ENCODE measurements at regions not wholly inside any gene's neighbourhood (a gene's known extent, or its start where the extent isn't known, plus 50 kb on each side); places are given as distances from the start of the nearest gene placed in this dataset.
"Not testable (repeated sequence)": the region's sequence is repeated elsewhere in the genome, so short reads cannot be mapped to it uniquely, and the experiment has no call there.

DNA sequence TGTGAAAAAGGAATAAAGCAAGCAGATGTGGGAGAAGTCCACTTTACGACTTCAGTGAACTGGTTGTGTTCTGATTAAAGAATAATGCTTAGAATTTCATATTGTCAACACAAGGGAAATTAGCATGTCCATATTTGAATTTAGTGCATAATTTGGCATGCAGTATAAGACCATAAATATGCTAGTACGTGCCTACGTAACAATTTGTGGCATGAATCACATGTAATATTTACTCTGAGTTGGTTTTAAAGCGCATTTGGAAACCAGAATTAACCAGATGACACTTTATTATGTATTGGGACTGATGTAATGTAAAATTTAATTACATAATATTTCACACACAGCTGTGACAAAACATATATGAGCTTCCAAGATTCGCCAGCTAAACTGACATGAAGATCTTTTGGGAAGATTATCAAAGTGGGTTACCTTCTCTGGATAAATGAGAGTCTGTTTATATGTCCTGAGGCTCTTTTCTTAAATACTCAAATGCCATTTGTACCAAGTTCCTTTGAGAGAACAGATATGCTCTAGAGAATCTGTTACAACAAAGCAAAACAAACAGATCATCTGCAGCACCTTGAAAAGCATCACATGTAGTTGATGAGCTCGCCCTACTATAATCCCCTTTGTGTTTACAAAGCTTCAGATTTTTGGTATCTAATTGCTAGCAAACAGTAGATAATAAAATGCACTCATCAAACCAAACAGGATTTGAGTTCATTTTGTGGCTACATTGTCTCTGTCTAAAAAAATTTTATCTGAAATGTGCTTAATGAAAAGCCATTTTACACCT is 1468.6 kb downstream of the CDH11 start:
- DNase-seq = peak; percentile 7

DNA sequence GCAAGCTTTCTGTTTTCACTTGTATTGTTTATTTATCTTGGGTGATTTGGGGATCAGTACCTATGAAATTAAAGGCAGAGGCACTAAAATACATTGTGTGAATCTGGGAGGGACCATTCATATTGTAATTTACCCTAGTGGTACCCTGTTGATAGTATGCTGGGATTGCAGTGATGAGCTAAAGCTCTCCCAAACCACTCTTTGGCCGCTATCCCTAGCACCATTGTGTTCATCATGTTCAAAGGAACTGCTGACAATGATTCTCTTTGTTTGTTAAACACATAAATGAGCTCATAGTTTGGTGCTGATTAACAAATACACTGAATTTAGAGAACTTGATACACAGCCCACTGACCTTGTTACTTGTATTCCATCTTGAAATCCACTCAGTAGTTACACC is 1469.8 kb downstream of the CDH11 start:
- DNase-seq = no peak

DNA sequence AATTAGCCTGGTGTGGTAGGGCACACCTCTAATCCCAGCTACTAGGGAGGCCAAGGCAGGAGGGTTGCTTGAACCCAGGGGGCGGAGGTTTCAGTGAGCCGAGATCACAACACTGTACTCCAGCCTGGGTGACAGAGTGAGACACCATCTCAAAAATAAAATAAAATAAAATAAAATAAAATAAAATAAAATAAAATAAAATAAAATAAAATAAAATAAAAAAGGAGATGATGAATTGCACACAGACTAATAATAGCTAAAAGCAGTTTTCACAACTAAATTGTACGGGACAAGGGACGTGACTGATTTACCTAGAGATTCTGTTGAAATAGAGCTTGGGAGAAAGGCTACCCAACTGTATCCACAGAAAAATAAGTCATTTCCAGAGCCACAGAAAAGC is 1471.3 kb downstream of the CDH11 start:
- no peak for DNase-seq

DNA sequence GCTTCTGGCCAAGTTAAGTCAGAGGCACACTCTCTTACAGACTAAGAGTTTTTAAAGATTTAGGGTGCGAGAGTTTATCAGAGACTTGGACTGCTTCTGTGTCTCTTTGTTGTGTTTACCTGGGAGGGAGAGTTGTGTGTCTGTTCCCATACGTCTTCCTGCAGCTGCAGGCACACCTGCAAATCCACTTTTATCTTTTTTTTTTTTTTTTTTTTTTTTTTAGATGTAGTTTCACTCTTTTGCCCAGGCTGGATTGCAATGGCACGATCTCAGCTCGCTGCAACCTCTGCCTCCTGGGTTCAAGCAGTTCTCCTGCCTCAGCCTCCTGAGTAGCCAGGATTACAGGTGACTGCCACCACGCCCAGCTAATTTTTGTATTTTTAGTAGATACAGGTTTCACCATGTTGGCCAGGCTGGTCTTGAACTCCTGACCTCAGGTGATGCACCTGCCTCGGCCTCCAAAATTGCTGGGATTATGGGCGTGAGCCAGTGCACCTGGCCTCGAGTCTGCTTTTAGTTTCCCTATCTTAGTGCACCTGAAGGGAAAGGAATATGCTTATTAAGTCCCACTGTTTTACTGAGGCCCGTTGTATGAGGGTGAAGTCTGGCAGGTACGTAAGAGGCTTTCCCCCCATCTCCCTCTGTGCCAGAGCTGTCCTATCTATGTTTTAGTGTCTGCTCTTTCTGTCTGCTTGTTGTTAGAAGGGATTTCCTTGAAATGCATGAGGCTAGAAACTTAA is 1488.0 kb downstream of the CDH11 start:
- not testable (repeated sequence) for DNase-seq

DNA sequence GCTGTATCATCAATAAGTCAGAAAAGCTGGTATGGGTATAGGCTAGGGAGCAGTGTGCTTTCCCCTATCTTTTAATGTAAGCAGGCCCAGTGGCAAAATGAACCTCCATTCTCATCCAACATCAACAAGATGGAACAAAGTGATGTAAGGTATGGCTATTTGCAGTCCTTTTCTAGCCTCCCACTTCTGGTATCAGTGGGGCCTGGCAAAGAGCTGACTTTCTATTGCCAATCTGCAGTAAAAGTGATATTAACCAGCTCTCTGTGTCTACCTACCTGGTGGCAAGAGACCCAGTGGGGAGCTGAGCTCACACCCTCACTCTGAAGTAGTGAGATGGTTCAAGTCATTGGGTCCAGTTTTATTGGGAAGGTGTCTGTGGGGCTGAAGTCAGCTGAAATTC is 1492.6 kb downstream of the CDH11 start:
- DNase-seq = no peak

DNA sequence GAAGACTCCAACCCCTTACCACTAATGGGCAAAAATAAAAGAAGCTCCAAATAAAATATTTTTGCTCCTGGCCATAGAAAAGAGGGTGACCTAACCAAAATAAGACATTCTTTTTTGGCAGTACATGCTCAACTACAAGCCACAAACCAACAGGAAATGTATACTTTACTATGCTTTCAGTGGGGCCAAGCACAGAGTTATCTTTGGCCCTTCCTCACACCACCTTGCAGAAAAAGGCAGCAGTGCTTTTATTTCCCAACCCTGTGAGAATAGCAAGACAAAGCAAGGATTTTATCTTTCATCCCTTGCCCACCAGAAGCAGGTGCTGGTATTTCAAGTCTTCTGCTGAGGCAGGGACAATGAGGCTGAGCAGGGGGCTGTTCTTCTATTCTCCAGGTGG is 1493.1 kb downstream of the CDH11 start:
- DNase-seq = no peak

DNA sequence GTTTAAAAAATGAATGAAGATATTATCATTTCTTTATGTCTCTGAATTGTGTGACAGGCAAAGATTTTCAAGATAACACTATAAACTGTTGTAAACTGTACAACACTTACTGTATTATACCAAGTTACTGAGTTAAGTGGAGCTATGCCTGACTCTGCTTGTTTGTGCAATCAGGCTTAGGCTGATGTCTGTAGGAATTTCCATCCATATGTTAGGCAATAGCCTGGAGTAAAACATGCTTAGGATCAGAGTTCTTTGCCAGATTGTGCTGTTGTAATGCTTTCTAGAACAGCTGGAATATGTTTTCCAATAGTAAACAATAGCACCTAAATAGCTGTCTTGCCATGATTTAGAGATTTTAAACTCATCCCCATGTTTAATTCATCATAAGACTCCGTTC is 1496.7 kb downstream of the CDH11 start:
- DNase-seq = no peak

DNA sequence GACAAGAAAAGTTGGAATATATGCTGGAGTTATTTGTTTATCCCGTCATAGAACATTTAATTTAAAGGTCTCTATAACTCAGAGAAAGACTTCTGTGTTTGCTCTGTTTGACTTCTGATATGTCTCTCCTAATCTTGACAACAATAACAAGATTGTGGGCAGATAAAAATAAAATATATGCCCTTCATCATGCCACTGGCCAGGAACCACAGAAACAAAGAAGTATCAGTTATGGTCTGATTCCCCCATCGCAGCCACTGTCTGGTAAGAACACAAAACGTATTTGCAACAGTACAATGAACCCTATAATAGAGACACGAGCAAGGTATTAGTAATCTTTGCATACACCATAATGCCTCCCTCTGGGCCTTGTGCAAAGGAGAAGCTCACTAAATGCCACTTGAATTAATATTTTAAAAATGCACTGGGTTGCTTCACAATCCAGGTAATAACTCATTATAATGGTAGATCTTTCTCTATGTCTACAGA is 1498.3 kb downstream of the CDH11 start:
- no peak for DNase-seq

DNA sequence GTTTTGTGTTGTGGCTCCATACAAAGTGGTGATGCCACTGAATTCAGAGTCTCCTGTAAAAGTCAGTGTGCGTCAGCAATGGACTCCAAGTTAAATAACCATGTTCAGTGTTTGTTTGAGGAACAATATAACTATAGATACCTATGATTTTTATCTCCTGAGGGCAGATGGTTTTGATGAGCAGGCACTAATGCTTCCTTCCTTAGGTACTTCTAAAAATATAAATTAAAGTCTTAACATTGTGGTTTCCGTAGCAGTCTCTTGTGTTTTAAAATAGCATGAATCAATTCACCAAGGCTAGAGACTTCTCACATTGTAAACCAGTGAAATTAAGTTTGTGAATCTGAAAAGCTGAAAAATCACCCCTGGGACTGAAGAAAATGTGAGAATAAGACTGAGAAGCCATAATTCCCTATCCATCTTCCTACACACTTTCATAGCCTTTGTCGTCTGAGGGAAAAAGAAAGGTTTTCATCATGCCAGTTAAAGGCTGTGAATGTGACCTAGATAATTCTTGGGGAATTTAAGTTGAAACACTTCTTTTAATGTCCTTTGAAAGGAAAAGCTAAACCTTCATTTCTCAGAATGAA is 1502.9 kb downstream of the CDH11 start:
- DNase-seq = no peak

DNA sequence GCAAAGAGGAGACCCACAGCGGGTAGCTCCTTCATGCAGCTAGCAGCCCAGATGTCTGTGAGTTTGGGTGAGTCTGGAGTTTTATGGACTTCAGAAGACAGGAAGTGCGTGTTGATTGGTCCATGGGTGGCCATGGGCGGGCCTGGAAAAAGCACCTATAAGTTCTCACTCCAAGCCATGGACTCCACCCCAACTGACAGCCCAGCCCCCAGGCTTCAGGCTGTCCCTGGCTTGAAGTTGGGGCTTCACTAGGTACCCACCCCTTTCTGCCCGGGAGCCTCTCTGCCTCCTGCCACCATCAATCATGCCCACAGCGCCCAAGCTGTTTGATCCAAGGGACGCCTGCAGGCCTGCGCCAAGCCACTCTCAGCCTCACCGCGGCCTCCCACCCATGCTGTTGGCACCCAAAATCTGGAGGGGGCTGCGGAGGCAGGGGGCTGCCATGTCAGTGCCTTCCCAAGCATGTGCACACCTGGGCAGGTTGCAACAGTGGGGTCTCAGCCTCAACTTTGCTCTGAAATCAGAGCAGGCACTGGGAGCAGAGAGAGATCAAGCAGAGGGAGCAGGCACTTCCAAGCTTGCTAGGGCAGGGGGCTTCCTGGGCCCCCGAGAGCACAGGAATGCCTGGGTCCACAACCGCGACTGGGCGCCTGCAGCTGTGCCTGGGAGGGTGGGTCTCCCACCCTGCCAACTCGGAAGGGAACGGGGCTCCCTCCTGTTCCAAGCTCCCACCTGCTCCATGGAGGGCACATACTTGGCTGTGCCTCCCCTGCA is 1503.7 kb downstream of the CDH11 start:
- peak; percentile 39 for DNase-seq

DNA sequence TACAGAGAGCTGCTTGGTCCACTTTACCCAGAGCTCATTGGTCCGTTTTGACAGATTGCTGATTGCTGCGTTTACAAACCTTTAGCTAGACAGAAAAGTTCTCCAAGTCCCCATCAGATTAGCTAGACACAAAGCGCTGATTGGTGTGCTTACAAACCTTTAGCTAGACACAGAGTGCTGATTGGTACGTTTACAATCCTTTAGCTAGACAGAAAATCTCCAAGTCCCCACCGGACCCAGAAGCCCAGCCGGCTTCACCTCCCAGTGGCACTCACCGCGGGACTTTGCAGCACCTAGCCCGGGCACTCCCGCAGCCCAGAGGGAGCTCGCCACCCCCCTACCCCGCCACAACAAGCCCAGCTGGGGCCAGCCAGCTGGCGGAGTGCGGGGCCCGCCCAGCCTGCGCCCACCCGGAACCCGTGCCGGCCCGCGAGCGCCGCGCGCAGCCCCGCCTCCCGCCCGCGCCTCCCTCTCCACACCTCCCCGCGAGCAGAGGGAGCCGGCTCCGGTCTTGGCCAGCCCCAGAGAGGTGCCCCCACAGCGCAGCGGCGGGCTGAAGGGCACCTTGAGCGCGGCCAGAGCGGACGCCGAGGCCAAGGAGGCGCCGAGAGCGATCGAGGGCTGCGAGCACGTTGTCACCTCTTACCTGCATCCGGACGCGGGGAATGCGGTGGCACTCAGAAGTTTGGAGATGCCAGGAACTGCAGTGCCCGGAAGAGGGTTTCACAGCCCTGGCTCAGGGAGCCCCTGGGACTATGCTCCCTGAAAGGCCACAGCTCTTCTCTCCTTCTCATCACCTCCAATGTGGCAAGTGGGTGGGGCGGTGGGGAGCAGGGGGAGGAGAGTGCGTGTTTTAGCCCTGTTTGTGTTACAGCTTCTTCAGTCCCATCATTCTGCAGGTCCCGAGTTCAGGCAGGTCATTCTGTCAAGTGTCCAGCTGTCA is 1504.5 kb downstream of the CDH11 start:
- DNase-seq = peak; percentile 3

DNA sequence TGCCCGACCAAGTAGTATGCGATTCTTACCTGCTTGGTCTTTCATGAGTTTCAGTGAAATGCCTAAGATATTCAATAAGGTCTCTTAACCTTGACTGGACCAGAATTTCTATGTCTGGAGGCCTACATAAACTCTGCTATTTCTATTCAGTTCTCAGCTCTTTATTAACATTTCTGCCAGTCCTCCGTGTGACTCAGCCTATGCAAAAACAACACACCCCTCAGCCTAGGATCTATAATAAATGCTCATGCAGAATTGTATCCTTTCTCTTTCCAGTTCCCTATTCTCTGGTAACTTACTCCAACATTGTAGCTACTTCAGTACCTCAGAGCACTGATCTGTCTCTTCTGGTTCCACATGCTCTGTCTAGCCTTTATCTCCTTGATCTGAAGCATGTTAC is 1507.4 kb downstream of the CDH11 start:
- DNase-seq = no peak

DNA sequence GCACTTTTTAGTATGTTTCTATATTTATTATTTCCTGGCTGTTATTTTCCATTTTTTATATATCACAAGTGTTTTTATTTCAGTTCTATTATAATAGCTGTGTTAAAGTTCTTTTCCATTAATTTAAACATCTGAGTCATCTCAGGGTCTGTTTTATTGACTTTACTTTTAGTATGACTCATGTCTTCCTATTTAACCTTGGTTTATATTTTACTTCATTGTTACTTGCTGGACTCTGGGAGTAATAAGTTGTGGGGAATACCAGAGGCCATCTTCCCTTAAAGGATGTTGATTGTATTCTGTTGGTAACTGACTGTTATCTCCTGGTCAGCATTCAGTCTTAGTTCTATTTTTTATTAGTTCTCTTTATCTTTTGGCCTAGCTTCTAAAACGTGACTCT is 1508.2 kb downstream of the CDH11 start:
- no peak for DNase-seq

DNA sequence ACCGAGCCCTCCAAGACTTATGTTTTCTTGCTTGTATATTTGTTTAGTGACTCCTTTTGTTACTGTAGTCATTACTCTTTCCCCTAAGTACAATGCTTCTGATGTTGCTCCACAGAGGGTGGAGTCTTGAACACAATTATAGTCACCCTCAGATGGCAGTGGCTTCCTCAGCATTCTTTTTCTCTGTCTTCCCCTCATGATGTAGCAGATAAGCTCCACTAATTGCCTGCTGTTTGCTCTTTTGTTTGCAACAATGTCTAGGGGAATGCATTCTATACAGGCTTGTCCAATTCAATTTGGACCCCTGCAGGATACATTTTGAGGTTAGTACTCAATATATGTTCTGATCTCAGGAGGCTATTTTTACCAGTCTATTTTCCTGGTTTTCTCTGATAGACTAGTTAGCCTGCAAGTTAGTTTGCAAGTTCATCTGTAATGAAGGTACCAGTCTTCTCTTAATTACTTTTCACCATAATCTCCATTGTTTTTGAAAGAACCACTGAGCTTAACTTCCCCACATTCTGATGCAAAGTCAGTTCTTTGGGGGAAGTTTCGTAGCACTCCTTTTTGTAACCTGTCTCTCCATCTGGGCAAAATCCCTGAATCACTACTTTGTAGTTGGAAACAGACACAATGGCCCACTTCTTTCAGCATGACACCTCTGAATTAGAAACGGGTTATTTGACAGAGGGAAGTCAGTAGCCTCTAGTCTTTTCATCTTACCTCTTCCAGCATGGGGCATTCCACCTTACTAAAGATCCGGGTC is 1509.2 kb downstream of the CDH11 start:
- no peak for DNase-seq

DNA sequence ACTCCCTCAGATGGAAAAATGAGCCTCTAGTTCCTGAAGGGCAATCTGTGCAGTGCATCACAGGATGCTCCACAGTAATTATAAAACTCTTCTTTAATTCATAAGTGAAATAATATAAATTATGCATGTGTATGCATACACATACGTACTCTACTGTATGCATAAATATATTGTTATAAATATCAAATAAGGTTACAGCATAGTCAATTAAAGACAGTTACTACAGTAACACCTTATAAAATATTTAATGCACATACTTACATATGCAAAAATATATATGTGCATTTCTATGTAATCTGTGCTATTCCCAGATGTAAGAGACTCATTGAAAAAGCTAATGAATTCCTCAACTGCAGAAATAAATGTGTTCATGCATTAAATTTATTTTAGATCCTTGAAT is 1515.1 kb downstream of the CDH11 start:
- DNase-seq = no peak

DNA sequence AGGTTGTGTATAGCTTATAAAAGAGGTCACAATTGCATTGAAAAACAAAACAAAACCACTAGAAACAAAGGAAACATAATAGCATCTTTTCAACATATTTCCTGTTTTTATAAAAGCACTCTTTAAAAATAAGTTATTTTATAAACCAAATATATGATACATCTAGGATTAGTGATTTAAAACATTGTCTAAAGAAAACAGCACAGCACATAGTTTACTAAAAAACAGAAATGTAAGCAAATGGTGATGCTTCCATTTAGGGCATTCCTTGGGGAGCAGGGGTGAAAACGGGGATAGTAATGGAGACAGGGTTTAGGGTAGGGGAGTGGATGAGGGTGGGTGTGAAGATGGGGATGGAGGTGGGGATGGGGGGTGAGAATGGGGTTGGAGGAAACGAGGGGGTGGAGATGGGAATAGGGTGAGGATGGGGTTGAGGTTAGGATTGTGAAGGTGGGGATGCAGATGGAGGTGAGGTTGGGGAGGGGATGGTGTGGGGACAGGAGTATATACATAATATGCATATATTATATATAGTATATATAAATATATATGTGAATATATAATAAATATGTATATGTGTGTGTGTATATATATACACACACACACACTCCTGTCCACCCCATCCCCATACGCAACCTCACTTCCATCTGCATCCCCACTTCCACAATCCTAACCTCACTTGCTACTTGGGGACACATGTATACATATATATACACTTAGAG is 1519.5 kb downstream of the CDH11 start:
- no peak for DNase-seq

DNA sequence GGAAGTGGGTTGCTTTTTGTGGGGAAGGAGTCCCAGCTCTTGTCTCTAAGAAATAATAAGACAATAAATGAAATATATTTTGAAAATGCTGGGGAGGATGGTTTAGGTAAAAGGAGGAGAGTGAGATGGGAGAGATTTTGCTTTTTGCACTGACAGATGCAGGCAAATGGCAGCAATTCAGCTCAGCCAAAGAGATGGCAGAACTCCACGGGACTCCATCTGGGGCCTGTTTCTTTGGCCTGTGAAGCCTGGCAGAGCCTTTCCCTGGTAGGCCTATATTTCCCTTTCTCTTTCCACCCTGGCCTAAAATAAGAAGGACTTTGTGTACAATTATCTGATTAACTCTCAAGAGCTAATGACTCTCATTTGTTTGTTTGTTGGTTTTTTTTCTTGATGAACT is 1525.1 kb downstream of the CDH11 start:
- no peak for DNase-seq

DNA sequence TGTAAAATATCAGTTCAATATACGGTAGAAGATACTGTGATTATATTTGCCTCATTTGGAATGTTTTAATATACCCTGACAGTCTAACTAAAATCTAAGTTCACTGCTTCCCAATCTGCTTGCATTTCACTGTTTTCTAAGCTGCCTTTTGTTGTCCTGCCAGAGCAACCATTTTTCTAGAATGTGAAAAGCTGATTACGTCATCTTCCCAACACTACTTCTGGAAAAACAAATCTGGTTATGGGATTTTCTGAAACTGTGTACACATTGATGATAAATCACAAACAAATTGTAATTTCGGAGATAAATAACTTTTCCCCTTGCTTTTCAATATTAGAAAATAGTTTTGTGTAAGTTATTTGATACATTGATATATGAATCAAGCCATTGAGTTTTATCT is 1529.0 kb downstream of the CDH11 start:
- no peak for DNase-seq

DNA sequence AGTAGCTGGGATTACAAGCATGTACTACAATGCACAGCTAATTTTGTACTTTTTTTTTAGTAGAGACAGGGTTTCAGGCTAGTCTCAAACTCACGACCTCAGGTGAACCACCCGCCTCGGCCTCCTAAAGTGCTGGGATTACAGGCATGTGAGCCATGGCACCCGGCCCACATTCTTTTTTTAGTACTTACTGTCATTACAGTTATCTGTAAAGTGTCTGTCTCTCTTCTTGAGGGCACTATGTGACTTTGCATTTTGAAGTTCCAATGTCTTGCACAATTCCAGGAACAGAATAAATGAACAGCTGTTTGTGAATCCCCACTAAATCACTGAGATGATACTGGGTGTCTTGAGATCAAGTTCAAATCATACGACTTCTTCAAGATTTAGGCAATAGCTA is 1540.3 kb downstream of the CDH11 start:
- DNase-seq = no peak

DNA sequence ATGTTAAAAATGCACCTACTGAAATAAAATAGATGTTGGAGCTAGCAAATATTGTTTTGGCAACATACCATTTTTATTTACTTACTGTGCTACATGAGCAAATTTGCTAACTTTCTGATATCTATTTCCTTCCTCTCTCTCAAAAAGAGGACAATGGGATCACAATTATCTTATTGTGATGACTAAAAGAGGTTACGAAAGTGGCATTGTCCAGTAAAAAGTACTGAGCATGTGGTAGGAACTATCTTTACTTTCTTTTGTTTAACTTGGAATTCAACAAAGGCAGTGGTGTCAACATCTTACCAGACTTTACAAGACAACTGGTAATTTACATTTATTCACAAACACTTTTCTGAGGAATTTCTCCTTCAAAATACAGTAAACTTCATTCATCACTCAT is 1542.6 kb upstream of the CDH8 start:
- no peak for DNase-seq

DNA sequence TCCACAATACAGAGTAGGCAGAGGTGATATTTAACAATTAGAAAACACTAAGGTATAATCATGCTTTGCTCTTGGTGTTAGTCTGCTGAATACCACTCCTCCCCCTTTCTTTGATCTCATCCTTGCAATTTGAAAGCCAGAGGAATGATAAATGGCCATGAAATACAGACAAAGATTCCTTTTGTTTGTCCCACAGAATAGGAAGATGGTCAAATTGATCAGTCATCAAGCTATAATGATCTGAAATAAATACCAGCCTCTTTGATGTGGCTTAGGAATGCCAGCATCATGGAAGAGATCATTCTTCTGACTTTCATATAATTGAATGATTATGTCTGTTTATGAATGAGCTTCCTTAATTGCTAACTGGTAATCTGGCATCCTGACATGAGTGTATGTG is 1541.7 kb upstream of the CDH8 start:
- no peak for DNase-seq

All from NCI-H510A treated with DMSO at 0.1 percent for 48 hours (cell line).